KMS-11 (cell line): ENCODE measurements at regions not wholly inside any gene's neighbourhood (a gene's known extent, or its start where the extent isn't known, plus 50 kb on each side); places are given as distances from the start of the nearest gene placed in this dataset.

Experiments used
- H2AFZ ChIP-seq: fragments of 200-600 bp; sonication (generic); 2 replicates; pipeline ENCODE4 v1.6.1; 2016; ENCODE audit warnings: antibody characterized with exemption, mixed run types, low read depth
- H3K27ac ChIP-seq: fragments of 200-600 bp; sonication (generic); 2 replicates; pipeline ENCODE4 v1.6.1; 2016; ENCODE audit warnings: mild to moderate bottlenecking, mixed run types
- H3K27me3 ChIP-seq: fragments of 200-600 bp; sonication (generic); 2 replicates; pipeline ENCODE4 v1.6.1; 2017; ENCODE audit warnings: mild to moderate bottlenecking, low read depth, mixed run types, moderate library complexity; ENCODE audit not compliant: insufficient read depth
- H3K36me3 ChIP-seq: fragments of 200-600 bp; sonication (generic); 2 replicates; pipeline ENCODE4 v1.6.1; 2017; ENCODE audit warnings: mild to moderate bottlenecking, mixed run types; ENCODE audit not compliant: insufficient read depth
- H3K4me1 ChIP-seq: fragments of 200-600 bp; sonication (generic); 2 replicates; pipeline ENCODE4 v1.6.1; 2016; ENCODE audit warnings: mild to moderate bottlenecking, low read depth, mixed run types; ENCODE audit not compliant: poor library complexity, severe bottlenecking
- H3K4me2 ChIP-seq: fragments of 200-600 bp; sonication (generic); 2 replicates; pipeline ENCODE4 v1.7.0; 2016; ENCODE audit warnings: mild to moderate bottlenecking, mixed run types
- H3K4me3 ChIP-seq: fragments of 200-600 bp; sonication (generic); IDR thresholded peaks from 2 replicates; pipeline ENCODE4 v1.6.1; 2017; ENCODE audit warnings: low read depth, low read length, mixed read lengths; ENCODE audit not compliant: insufficient read depth
- H3K79me2 ChIP-seq: fragments of 200-600 bp; sonication (generic); 2 replicates; pipeline ENCODE4 v1.6.1; 2016; ENCODE audit warnings: low read depth, mixed run types; ENCODE audit not compliant: insufficient read depth
- H3K9ac ChIP-seq: fragments of 200-600 bp; sonication (generic); 2 replicates; pipeline ENCODE4 v1.6.1; 2016; ENCODE audit warnings: mild to moderate bottlenecking, mixed run types
- H4K20me1 ChIP-seq: fragments of 200-600 bp; sonication (generic); 2 replicates; pipeline ENCODE4 v1.6.1; 2016; ENCODE audit warnings: mild to moderate bottlenecking, mixed run types; ENCODE audit not compliant: insufficient read depth
- CTCF ChIP-seq: fragments of 200-600 bp; sonication (generic); conservative IDR thresholded peaks from 2 replicates; pipeline ENCODE4 v1.6.1; 2017; ENCODE audit warnings: low read depth, mild to moderate bottlenecking, antibody characterized with exemption, low read length, moderate library complexity, mixed read lengths

- no peak overlapping the region for H2AFZ ChIP-seq
- TF ChIP-seq CTCF = 0 out of 2 replicates have a peak, but pooled peaks have one; percentile 29
- no peak overlapping the region for H3K27ac ChIP-seq
- H3K36me3 ChIP-seq = no peaks in the 10 kb centered on the region
- H3K4me3 ChIP-seq = no peak overlapping the region
- H4K20me1 ChIP-seq = no peaks in the 10 kb centered on the region
- no peaks in the 10 kb centered on the region for H3K79me2 ChIP-seq
- peaks cover 18% of the 10 kb centered on the region for H3K4me1 ChIP-seq
- no peak overlapping the region for H3K9ac ChIP-seq
- no peak overlapping the region for H3K4me2 ChIP-seq
- H3K27me3 ChIP-seq = no peaks in the 10 kb centered on the region
These were observed 100.6 kb downstream of the CRYAA start for GRCh38 chr21:43269440-43269839.

GRCh38 chr21:43268804-43269186 is 100.0 kb downstream of the CRYAA start:
- no peaks in the 10 kb centered on the region for H4K20me1 ChIP-seq
- no peak overlapping the region for H3K9ac ChIP-seq
- H2AFZ ChIP-seq = no peak overlapping the region
- H3K4me1 ChIP-seq = peaks cover 14% of the 10 kb centered on the region
- H3K4me3 ChIP-seq = no peak overlapping the region
- H3K27me3 ChIP-seq = no peaks in the 10 kb centered on the region
- H3K27ac ChIP-seq = no peak overlapping the region
- no peak overlapping the region for H3K4me2 ChIP-seq
- H3K36me3 ChIP-seq = no peaks in the 10 kb centered on the region
- H3K79me2 ChIP-seq = no peaks in the 10 kb centered on the region
- no peak for TF ChIP-seq CTCF

GRCh38 chr21:43268086-43268803 is 99.4 kb downstream of the CRYAA start:
- no peak overlapping the region for H3K27ac ChIP-seq
- peaks cover 8% of the 10 kb centered on the region for H3K4me1 ChIP-seq
- H2AFZ ChIP-seq = no peak overlapping the region
- H3K4me3 ChIP-seq = no peak overlapping the region
- H3K27me3 ChIP-seq = no peaks in the 10 kb centered on the region
- H3K9ac ChIP-seq = no peak overlapping the region
- H3K4me2 ChIP-seq = no peak overlapping the region
- no peaks in the 10 kb centered on the region for H3K79me2 ChIP-seq
- no peak for TF ChIP-seq CTCF
- no peaks in the 10 kb centered on the region for H4K20me1 ChIP-seq
- no peaks in the 10 kb centered on the region for H3K36me3 ChIP-seq

- peaks cover 7% of the 10 kb centered on the region for H3K4me1 ChIP-seq
- no peak overlapping the region for H2AFZ ChIP-seq
- TF ChIP-seq CTCF = no peak
- no peak overlapping the region for H3K4me3 ChIP-seq
- H3K36me3 ChIP-seq = no peaks in the 10 kb centered on the region
- H3K27ac ChIP-seq = no peak overlapping the region
- H3K79me2 ChIP-seq = no peaks in the 10 kb centered on the region
- H3K9ac ChIP-seq = no peak overlapping the region
- no peaks in the 10 kb centered on the region for H4K20me1 ChIP-seq
- H3K4me2 ChIP-seq = no peak overlapping the region
- H3K27me3 ChIP-seq = no peaks in the 10 kb centered on the region
These were observed 98.7 kb downstream of the CRYAA start for GRCh38 chr21:43267391-43268085.
